H1 (cell line): ENCODE measurements at regions not wholly inside any gene's neighbourhood (a gene's known extent, or its start where the extent isn't known, plus 50 kb on each side); places are given as distances from the start of the nearest gene placed in this dataset.

Experiments
- TF ChIP-seq, protein P1 (sequence below): IDR thresholded peaks from 2 replicates; pipeline ENCODE4 v1.6.1; 2012; ENCODE audit warnings: low read length, inconsistent platforms

DNA sequence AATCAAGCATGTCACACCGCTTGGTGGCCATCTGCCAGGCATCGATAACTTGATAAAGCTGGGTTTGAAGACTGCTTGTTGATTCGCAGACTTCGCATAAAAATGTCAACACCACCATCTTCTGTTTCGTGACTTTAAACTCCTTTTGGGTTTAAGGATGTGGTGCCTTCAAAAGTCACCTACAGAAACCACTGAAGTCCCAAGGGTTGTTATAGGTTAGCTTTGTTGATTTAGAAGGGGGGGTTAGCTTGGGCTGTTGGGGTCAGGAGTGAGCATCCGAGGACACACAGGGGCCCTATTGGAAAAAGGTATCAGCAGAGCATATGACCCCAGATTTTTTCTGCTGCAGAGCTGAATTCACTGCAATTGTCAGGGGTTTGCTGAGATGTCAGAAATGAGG lies 76.7 kb upstream of the SSTR4 start (continued):
- TF ChIP-seq, protein P1, sequence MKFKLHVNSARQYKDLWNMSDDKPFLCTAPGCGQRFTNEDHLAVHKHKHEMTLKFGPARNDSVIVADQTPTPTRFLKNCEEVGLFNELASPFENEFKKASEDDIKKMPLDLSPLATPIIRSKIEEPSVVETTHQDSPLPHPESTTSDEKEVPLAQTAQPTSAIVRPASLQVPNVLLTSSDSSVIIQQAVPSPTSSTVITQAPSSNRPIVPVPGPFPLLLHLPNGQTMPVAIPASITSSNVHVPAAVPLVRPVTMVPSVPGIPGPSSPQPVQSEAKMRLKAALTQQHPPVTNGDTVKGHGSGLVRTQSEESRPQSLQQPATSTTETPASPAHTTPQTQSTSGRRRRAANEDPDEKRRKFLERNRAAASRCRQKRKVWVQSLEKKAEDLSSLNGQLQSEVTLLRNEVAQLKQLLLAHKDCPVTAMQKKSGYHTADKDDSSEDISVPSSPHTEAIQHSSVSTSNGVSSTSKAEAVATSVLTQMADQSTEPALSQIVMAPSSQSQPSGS = no peak
- TF ChIP-seq, all 59 proteins: peak for 0
